K562 (cell line): ENCODE measurements at regions not wholly inside any gene's neighbourhood (a gene's known extent, or its start where the extent isn't known, plus 50 kb on each side); places are given as distances from the start of the nearest gene placed in this dataset.
A peak's percentile ranks its signal among the peaks of the same experiment; 100 is the strongest.
"Not testable (repeated sequence)": the region's sequence is repeated elsewhere in the genome, so short reads cannot be mapped to it uniquely, and the experiment has no call there.

Experiments used
- ATAC-seq: fragments of 200-7000 bp; cut with Tn5 transposase; 3 replicates; pipeline ENCODE4 v1.9.1; 2020; ENCODE audit warnings: moderate library complexity
- BruUV-seq: library from RNA; stranded (reverse); fragments of 400-500 nt; replicated peaks from 2 replicates; lab custom pipeline; 2021; lab: Mats Ljungman, UMichigan
- CTCF ChIA-PET: fragments of 300-600 bp; formaldehyde crosslinking; extraction: SDS; loops from one replicate; lab custom pipeline; 2021; ENCODE audit warnings: low intra/inter-chr PET ratio; lab: Yijun Ruan, JAX
- POLR2A ChIA-PET: fragments of 300-600, 350-650 bp; sonication (Branson Sonifier 250); formaldehyde crosslinking; extraction: SDS; loops from one replicate; lab custom pipeline; 2021; ENCODE audit warnings: antibody characterized with exemption, inconsistent platforms; lab: Yijun Ruan, JAX
- DNase-seq, 4 experiments: peaks; one replicate each; pipeline versions ENCODE4 v3.0.0 to v3.0.0-alpha.2; 2011 to 2018; ENCODE audit warnings: low spot score in 3 of 4, mixed read lengths in 3 of 4; ENCODE audit errors: extremely low read depth in 1 of 4
- FAIRE-seq: peaks from 2 replicates; lab custom pipeline; 2011; peaks lifted over from hg19 to GRCh38; lab: Jason Lieb, UNC
- H2AFZ ChIP-seq: 2 replicates; pipeline ENCODE4 v1.6.0; 2011; ENCODE audit warnings: low read depth, low read length, control low read depth, inconsistent platforms
- H3K27ac ChIP-seq: fragments of 200-600 bp; 3 replicates; pipeline ENCODE4 v1.8.0; 2011; ENCODE audit warnings: low read depth, mild to moderate bottlenecking, control low read depth, inconsistent platforms, low read length, moderate library complexity, mixed read lengths; ENCODE audit errors: extremely low read depth
- H3K27me3 ChIP-seq, 2 experiments: fragments of 300-600 bp in 1 of 2; 2 replicates in 1 of 2; 3 replicates in 1 of 2; pipeline versions ENCODE4 v1.6.0 to v1.8.0; 2011; ENCODE audit warnings: inconsistent platforms in 2 of 2, low read length in 2 of 2, mild to moderate bottlenecking in 1 of 2, mixed read lengths in 1 of 2, moderate library complexity in 1 of 2; ENCODE audit not compliant: control insufficient read depth in 2 of 2, insufficient read depth in 2 of 2
- H3K36me3 ChIP-seq: fragments of 300-600 bp; 3 replicates; pipeline ENCODE4 v1.8.0; 2011; ENCODE audit warnings: mild to moderate bottlenecking, low read length, inconsistent platforms; ENCODE audit not compliant: control insufficient read depth, insufficient read depth
- H3K4me1 ChIP-seq, 2 experiments: fragments of 200-600 bp in 1 of 2; replicated peaks in 1 of 2; 2 replicates in 1 of 2; 3 replicates in 1 of 2; pipeline versions ENCODE4 v1.5.1 to v1.8.0; 2011; ENCODE audit warnings: inconsistent platforms in 2 of 2, low read length in 2 of 2, mild to moderate bottlenecking in 1 of 2, mixed read lengths in 1 of 2, moderate library complexity in 1 of 2; ENCODE audit not compliant: control insufficient read depth in 2 of 2, insufficient read depth in 2 of 2
- H3K4me2 ChIP-seq: 2 replicates; pipeline ENCODE4 v1.6.1; 2011; ENCODE audit warnings: low read length, control low read depth, inconsistent platforms, mixed read lengths; ENCODE audit not compliant: insufficient read depth
- H3K4me3 ChIP-seq: fragments of 200-600 bp; sonication (generic), shearing (Covaris generic); 2 replicates; pipeline ENCODE4 v1.5.1; 2016; ENCODE audit warnings: control low read depth, inconsistent platforms
- H3K79me2 ChIP-seq: fragments of 200-600 bp; 3 replicates; pipeline ENCODE4 v1.8.0; 2011; ENCODE audit warnings: low read length, inconsistent platforms; ENCODE audit not compliant: control insufficient read depth, insufficient read depth
- H3K9ac ChIP-seq, 2 experiments: 2 replicates each; pipeline versions ENCODE4 v1.6.0 to v1.6.1; 2011; ENCODE audit warnings: low read depth in 2 of 2, low read length in 2 of 2, control low read depth in 1 of 2, inconsistent platforms in 1 of 2, mild to moderate bottlenecking in 1 of 2, mixed read lengths in 1 of 2; ENCODE audit not compliant: insufficient read depth in 1 of 2
- H3K9me1 ChIP-seq: one replicate; pipeline ENCODE4 v1.6.0; 2011; ENCODE audit warnings: inconsistent platforms, mild to moderate bottlenecking, low read length, moderate library complexity; ENCODE audit not compliant: control insufficient read depth, insufficient read depth
- H3K9me3 ChIP-seq: replicated peaks from 2 replicates; pipeline ENCODE4 v1.5.1; 2011; ENCODE audit warnings: low read depth, low read length, inconsistent platforms; ENCODE audit not compliant: control insufficient read depth, insufficient read depth
- H4K20me1 ChIP-seq: replicated peaks from 2 replicates; pipeline ENCODE4 v1.6.1; 2011; ENCODE audit warnings: low read length, inconsistent platforms, mixed read lengths; ENCODE audit not compliant: control insufficient read depth, insufficient read depth
- EP400 ChIP-seq: fragments of 450-650 bp; IDR thresholded peaks from 2 replicates; pipeline ENCODE4 v1.6.1; 2017; ENCODE audit warnings: antibody characterized with exemption, mild to moderate bottlenecking, moderate library complexity
- RBM25 ChIP-seq: fragments of 200-400 bp; formaldehyde crosslinking; IDR thresholded peaks from 2 replicates; pipeline ENCODE4 v1.6.1; 2018; ENCODE audit warnings: low read length, low read depth, moderate library complexity; ENCODE audit not compliant: severe bottlenecking
- WGBS: fragments of 100-300 bp; shearing (Covaris generic); methylation state at CpG from one replicate; pipeline ENCODE4 v1.1.6; 2016; ENCODE audit warnings: low coverage, mixed read lengths; ENCODE audit not compliant: insufficient coverage; ENCODE audit errors: missing lambda C conversion rate; 5-methylcytosine and 5-hydroxymethylcytosine counted together
- in situ Hi-C: fragments of 300-500 bp; cut with MboI; formaldehyde crosslinking; loops from 4 replicates; pipeline ENCODE4 v1.15.0; 2018; ENCODE audit warnings: inconsistent platforms, mixed read lengths
- intact Hi-C: fragments of 100-400 bp; cut with micrococcal nuclease; formaldehyde crosslinking; loops from 2 replicates; pipeline ENCODE4 v1.14.2; 2022
- TF ChIP-seq, protein P1 (sequence below): fragments of 250-450 bp; sonication (Bioruptor Pico); IDR thresholded peaks from 2 replicates; pipeline ENCODE4 v1.8.0; 2022; ENCODE audit warnings: moderate library complexity, mild to moderate bottlenecking, inconsistent platforms

- no peak for ATAC-seq
- no peak for DNase-seq
- no peaks in the 10 kb centered on the region for H4K20me1 ChIP-seq
- 0 out of 2 replicates have a peak, but pooled peaks have one; percentile 14 for TF ChIP-seq EP400
- TF ChIP-seq, protein P1, sequence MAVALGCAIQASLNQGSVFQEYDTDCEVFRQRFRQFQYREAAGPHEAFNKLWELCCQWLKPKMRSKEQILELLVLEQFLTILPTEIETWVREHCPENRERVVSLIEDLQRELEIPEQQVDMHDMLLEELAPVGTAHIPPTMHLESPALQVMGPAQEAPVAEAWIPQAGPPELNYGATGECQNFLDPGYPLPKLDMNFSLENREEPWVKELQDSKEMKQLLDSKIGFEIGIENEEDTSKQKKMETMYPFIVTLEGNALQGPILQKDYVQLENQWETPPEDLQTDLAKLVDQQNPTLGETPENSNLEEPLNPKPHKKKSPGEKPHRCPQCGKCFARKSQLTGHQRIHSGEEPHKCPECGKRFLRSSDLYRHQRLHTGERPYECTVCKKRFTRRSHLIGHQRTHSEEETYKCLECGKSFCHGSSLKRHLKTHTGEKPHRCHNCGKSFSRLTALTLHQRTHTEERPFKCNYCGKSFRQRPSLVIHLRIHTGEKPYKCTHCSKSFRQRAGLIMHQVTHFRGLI (CRISPR knock-in tag): no peak
- peak; percentile 9 for TF ChIP-seq RBM25
- H3K27me3 ChIP-seq: no peaks in the 10 kb centered on the region
- intact Hi-C loops: no loop called here
- H3K4me3 ChIP-seq: no peak overlapping the region
- FAIRE-seq: no peak
- H3K36me3 ChIP-seq: no peaks in the 10 kb centered on the region
- in situ Hi-C loops: no loop called here
- no peaks in the 10 kb centered on the region for H3K9me3 ChIP-seq
- no peak overlapping the region for H2AFZ ChIP-seq
- POLR2A ChIA-PET: no interaction called here
- CTCF ChIA-PET: no interaction called here
- no peaks in the 10 kb centered on the region for H3K9me1 ChIP-seq
- no peaks in the 10 kb centered on the region; a peak in 1 of 5 replicates for H3K4me1 ChIP-seq
- no TSS peak for BruUV-seq
- no peak overlapping the region for H3K9ac ChIP-seq
- H3K79me2 ChIP-seq: no peaks in the 10 kb centered on the region
- H3K27ac ChIP-seq: no peak overlapping the region
- no peak overlapping the region for H3K4me2 ChIP-seq
These were observed 59.5 kb upstream of the CD55 start for GRCh38 chr1:207261971-207262370.

- H3K4me3 ChIP-seq, ATAC-seq, H2AFZ ChIP-seq, H3K4me1 ChIP-seq, H3K79me2 ChIP-seq, intact Hi-C loops, H3K9me3 ChIP-seq, H3K4me2 ChIP-seq, H3K9ac ChIP-seq, H3K9me1 ChIP-seq, in situ Hi-C loops, H3K36me3 ChIP-seq, BruUV-seq, H3K27me3 ChIP-seq, CTCF ChIA-PET, H3K27ac ChIP-seq, H4K20me1 ChIP-seq, DNase-seq, FAIRE-seq, POLR2A ChIA-PET: not testable (repeated sequence)
- 57% methylated on average over 2 of the region's 3 CpGs for WGBS
These were observed 58.6 kb upstream of the CD55 start for GRCh38 chr1:207262891-207263290.
